WERI-Rb-1 (cell line): ENCODE measurements at regions not wholly inside any gene's neighbourhood (a gene's known extent, or its start where the extent isn't known, plus 50 kb on each side); places are given as distances from the start of the nearest gene placed in this dataset.

Experiments used
- DNase-seq: peaks from one replicate; pipeline ENCODE4 v3.0.0-alpha.2; 2020
- H3K27ac ChIP-seq: fragments of 250-450 bp; sonication (Bioruptor Pico); 2 replicates; pipeline ENCODE4 v1.5.1; 2020; ENCODE audit warnings: mild to moderate bottlenecking, moderate library complexity
- H3K27me3 ChIP-seq: fragments of 250-450 bp; sonication (Bioruptor Pico); 2 replicates; pipeline ENCODE4 v1.5.1; 2021; ENCODE audit warnings: mild to moderate bottlenecking, low read depth, moderate library complexity; ENCODE audit not compliant: insufficient read depth, severe bottlenecking
- H3K36me3 ChIP-seq: fragments of 250-450 bp; sonication (Bioruptor Pico); 2 replicates; pipeline ENCODE4 v1.5.1; 2020; ENCODE audit warnings: mild to moderate bottlenecking, moderate library complexity
- H3K4me3 ChIP-seq: 2 replicates; pipeline ENCODE4 v1.5.1; 2011; ENCODE audit warnings: low read depth, mild to moderate bottlenecking, control low read depth, low read length
- H3K9me3 ChIP-seq: fragments of 250-450 bp; sonication (Bioruptor Pico); 2 replicates; pipeline ENCODE4 v1.5.1; 2021; ENCODE audit warnings: mild to moderate bottlenecking, moderate library complexity; ENCODE audit not compliant: severe bottlenecking
- CTCF ChIP-seq: IDR thresholded peaks from 2 replicates; pipeline ENCODE4 v1.5.1; 2011; ENCODE audit warnings: low read depth, mild to moderate bottlenecking, control low read depth, inconsistent platforms, low read length

DNA sequence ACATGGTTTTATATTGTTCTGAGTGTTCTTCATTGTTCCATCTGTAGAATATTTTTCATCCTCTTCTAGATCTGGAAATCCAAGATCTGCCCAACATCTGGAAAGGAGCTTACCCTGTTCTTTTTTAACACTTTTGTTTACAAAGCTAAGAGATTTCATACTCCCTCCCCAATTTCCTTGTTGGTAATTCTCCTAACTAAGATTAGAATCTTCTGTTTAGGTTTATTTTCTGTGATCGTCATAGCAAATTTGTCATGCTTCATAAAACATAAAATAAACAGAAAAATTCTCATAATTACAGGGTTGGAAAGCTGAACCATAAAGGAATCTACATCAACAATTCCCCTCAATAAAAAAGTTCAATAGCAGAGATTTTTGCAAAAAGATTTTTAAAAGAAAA is 580.3 kb upstream of the CA10 start:
- TF ChIP-seq CTCF = no peak

GRCh38 chr17:52737071-52737470 is 578.6 kb upstream of the CA10 start:
- no peaks in the 10 kb centered on the region for H3K9me3 ChIP-seq
- no peak for DNase-seq
- H3K27ac ChIP-seq = no peak overlapping the region
- TF ChIP-seq CTCF = no peak
- H3K36me3 ChIP-seq = no peaks in the 10 kb centered on the region
- peaks cover 4% of the 10 kb centered on the region for H3K27me3 ChIP-seq
- H3K4me3 ChIP-seq = no peak overlapping the region

More for the DNA sequence above, 580.3 kb upstream of the CA10 start:
- no peak overlapping the region for H3K27ac ChIP-seq
- H3K4me3 ChIP-seq = no peak overlapping the region
- no peaks in the 10 kb centered on the region for H3K9me3 ChIP-seq
- H3K36me3 ChIP-seq = no peaks in the 10 kb centered on the region
- DNase-seq = no peak
- no peaks in the 10 kb centered on the region for H3K27me3 ChIP-seq

- no peak overlapping the region for H3K27ac ChIP-seq
- no peak for TF ChIP-seq CTCF
- no peak for DNase-seq
- no peaks in the 10 kb centered on the region for H3K9me3 ChIP-seq
- H3K27me3 ChIP-seq = peaks cover 10% of the 10 kb centered on the region
- H3K4me3 ChIP-seq = no peak overlapping the region
- H3K36me3 ChIP-seq = no peaks in the 10 kb centered on the region
These were observed 574.3 kb upstream of the CA10 start for GRCh38 chr17:52732841-52733240.

DNA sequence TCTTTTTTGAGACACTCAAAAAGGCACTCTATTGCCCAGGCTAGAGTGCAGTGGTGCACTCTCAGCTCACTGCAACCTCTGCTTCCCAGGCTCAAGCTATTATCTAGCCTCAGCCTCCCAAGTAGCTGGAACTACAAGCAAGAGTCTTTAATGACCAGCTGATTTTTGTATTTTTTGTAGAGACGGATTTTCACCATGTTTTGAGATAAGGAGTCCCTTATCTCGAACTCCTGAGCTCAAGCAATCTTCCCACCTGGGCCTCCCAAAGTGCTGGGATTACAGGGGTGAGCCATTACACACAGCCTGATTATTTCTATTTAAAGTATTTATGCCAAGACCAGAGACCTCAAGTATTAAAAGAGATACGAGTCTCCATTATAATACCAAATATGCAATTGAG is 566.1 kb upstream of the CA10 start:
- no peak for DNase-seq
- no peaks in the 10 kb centered on the region for H3K9me3 ChIP-seq
- no peak overlapping the region for H3K27ac ChIP-seq
- H3K36me3 ChIP-seq = no peaks in the 10 kb centered on the region
- H3K4me3 ChIP-seq = no peak overlapping the region
- H3K27me3 ChIP-seq = peaks cover 3% of the 10 kb centered on the region
- no peak for TF ChIP-seq CTCF

- no peak overlapping the region for H3K4me3 ChIP-seq
- no peaks in the 10 kb centered on the region for H3K36me3 ChIP-seq
- TF ChIP-seq CTCF = no peak
- no peaks in the 10 kb centered on the region for H3K9me3 ChIP-seq
- no peaks in the 10 kb centered on the region for H3K27me3 ChIP-seq
- no peak overlapping the region for H3K27ac ChIP-seq
- no peak for DNase-seq
These were observed 563.4 kb upstream of the CA10 start for GRCh38 chr17:52721910-52722309.

GRCh38 chr17:52710363-52710901 is 551.9 kb upstream of the CA10 start:
- TF ChIP-seq CTCF = no peak
- peaks cover 7% of the 10 kb centered on the region for H3K27me3 ChIP-seq
- no peak for DNase-seq
- no peak overlapping the region for H3K4me3 ChIP-seq
- no peaks in the 10 kb centered on the region for H3K36me3 ChIP-seq
- no peak overlapping the region for H3K27ac ChIP-seq
- no peaks in the 10 kb centered on the region for H3K9me3 ChIP-seq
